NCI-H345 (cell line): ENCODE measurements at regions not wholly inside any gene's neighbourhood (a gene's known extent, or its start where the extent isn't known, plus 50 kb on each side); places are given as distances from the start of the nearest gene placed in this dataset.

ENCODE experiments used
- DNase-seq: peaks from one replicate; lab custom pipeline; 2025; lab: John Stamatoyannopoulos, UW

- no peak for DNase-seq
Measured at GRCh38 chr2:121074293-121074932, 210.6 kb downstream of the TFCP2L1 start.

- peak; percentile 66 for DNase-seq
Measured at GRCh38 chr2:121075006-121075551, 209.9 kb downstream of the TFCP2L1 start.

- peak; percentile 76 for DNase-seq
Measured at GRCh38 chr2:121075641-121076497, 209.1 kb downstream of the TFCP2L1 start.

GRCh38 chr2:121076498-121076820 is 208.5 kb downstream of the TFCP2L1 start:
- no peak for DNase-seq

GRCh38 chr2:121076885-121077549 is 208.0 kb downstream of the TFCP2L1 start:
- peak; percentile 61 for DNase-seq

GRCh38 chr2:121078899-121079298 is 206.1 kb downstream of the TFCP2L1 start:
- DNase-seq = peak; percentile 15

- DNase-seq = peak; percentile 72
Measured at GRCh38 chr2:121080013-121080772, 204.8 kb downstream of the TFCP2L1 start.

- DNase-seq = no peak
Measured at GRCh38 chr2:121081701-121082100, 203.3 kb downstream of the TFCP2L1 start.

GRCh38 chr2:121082191-121082590 is 202.8 kb downstream of the TFCP2L1 start:
- no peak for DNase-seq

- DNase-seq = no peak
Measured at GRCh38 chr2:121084130-121084680, 200.8 kb downstream of the TFCP2L1 start.

- DNase-seq = peak; percentile 68
Measured at GRCh38 chr2:121085801-121086200, 199.2 kb downstream of the TFCP2L1 start.

- no peak for DNase-seq
Measured at GRCh38 chr2:121086450-121086849, 198.6 kb downstream of the TFCP2L1 start.

GRCh38 chr2:121087117-121087516 is 197.9 kb downstream of the TFCP2L1 start:
- no peak for DNase-seq

- no peak for DNase-seq
Measured at GRCh38 chr2:121088251-121089165, 196.5 kb downstream of the TFCP2L1 start.

- no peak for DNase-seq
Measured at GRCh38 chr2:121089166-121089510, 195.9 kb downstream of the TFCP2L1 start.

- DNase-seq = no peak
Measured at GRCh38 chr2:121090088-121090715, 194.8 kb downstream of the TFCP2L1 start.

GRCh38 chr2:121092095-121092494 is 192.9 kb downstream of the TFCP2L1 start:
- no peak for DNase-seq

GRCh38 chr2:121093692-121094091 is 191.3 kb downstream of the TFCP2L1 start:
- no peak for DNase-seq

- DNase-seq = no peak
Measured at GRCh38 chr2:121094101-121094500, 190.9 kb downstream of the TFCP2L1 start.

- DNase-seq = no peak
Measured at GRCh38 chr2:121094845-121095244, 190.2 kb downstream of the TFCP2L1 start.
